GM12874 (cell line): ENCODE measurements at regions not wholly inside any gene's neighbourhood (a gene's known extent, or its start where the extent isn't known, plus 50 kb on each side); places are given as distances from the start of the nearest gene placed in this dataset.

Source experiments
- CTCF ChIP-seq: IDR thresholded peaks from 2 replicates; pipeline ENCODE4 v1.5.1; 2011; ENCODE audit warnings: low read depth, mild to moderate bottlenecking, control low read depth, low read length, moderate library complexity; ENCODE audit not compliant: insufficient read depth

- no peak for TF ChIP-seq CTCF
Observed at GRCh38 chr2:47653036-47653435, 82.3 kb upstream of the KCNK12 start.

- TF ChIP-seq CTCF, result no peak
Observed at GRCh38 chr2:47652061-47652690, 81.4 kb upstream of the KCNK12 start.

- TF ChIP-seq CTCF, result no peak
Observed at GRCh38 chr2:47651296-47651695, 80.5 kb upstream of the KCNK12 start.

- TF ChIP-seq CTCF, result no peak
Observed at GRCh38 chr2:47650001-47650535, 79.3 kb upstream of the KCNK12 start.

GRCh38 chr2:47645246-47645645, 74.5 kb upstream of the KCNK12 start:
- TF ChIP-seq CTCF, result no peak

GRCh38 chr2:47644351-47644750, 73.6 kb upstream of the KCNK12 start:
- TF ChIP-seq CTCF, result no peak

- TF ChIP-seq CTCF, result no peak
Observed at GRCh38 chr2:47641366-47641765, 70.6 kb upstream of the KCNK12 start.
